HepG2 (cell line): ENCODE measurements at regions not wholly inside any gene's neighbourhood (a gene's known extent, or its start where the extent isn't known, plus 50 kb on each side); places are given as distances from the start of the nearest gene placed in this dataset.

Experiments used
- ATAC-seq: fragments of 200-7000 bp; cut with Tn5 transposase; 3 replicates; pipeline ENCODE4 v1.9.1; 2020; ENCODE audit warnings: mild to moderate bottlenecking, moderate library complexity
- BruUV-seq: library from RNA; stranded (reverse); fragments of 400-500 nt; replicated peaks from 2 replicates; lab custom pipeline; 2021; lab: Mats Ljungman, UMichigan
- CTCF ChIA-PET: fragments of 300-600 bp; formaldehyde crosslinking; extraction: SDS; loops from one replicate; lab custom pipeline; 2021; ENCODE audit warnings: low total read pairs, inconsistent platforms, low intra/inter-chr PET ratio; lab: Yijun Ruan, JAX
- POLR2A ChIA-PET: fragments of 350-600 bp; sonication (Branson Sonifier 250); formaldehyde crosslinking; loops from one replicate; lab custom pipeline; 2020; ENCODE audit warnings: antibody characterized with exemption, inconsistent platforms; lab: Yijun Ruan, JAX
- DNase-seq: peaks from one replicate; pipeline ENCODE4 v3.0.0-alpha.2; 2015; ENCODE audit warnings: low spot score
- FAIRE-seq: peaks from 3 replicates; lab custom pipeline; 2011; peaks lifted over from hg19 to GRCh38; lab: Jason Lieb, UNC
- H2AFZ ChIP-seq: one replicate; pipeline ENCODE4 v1.6.1; 2011; ENCODE audit warnings: low read length, inconsistent platforms
- H3K27ac ChIP-seq: fragments of 300-600 bp; 3 replicates; pipeline ENCODE4 v1.8.0; 2011; ENCODE audit warnings: mixed run types, mild to moderate bottlenecking, mixed read lengths, low read length, inconsistent platforms; ENCODE audit not compliant: insufficient read depth; ENCODE audit errors: extremely low read length
- H3K27me3 ChIP-seq, 2 experiments: fragments of 200-600 bp in 1 of 2; 2 replicates in 1 of 2; 3 replicates in 1 of 2; pipeline versions ENCODE4 v1.6.0 to v1.8.0; 2011; ENCODE audit warnings: low read length in 2 of 2, mild to moderate bottlenecking in 2 of 2, moderate library complexity in 2 of 2, inconsistent platforms in 1 of 2; ENCODE audit not compliant: insufficient read depth in 2 of 2, control insufficient read depth in 1 of 2
- H3K36me3 ChIP-seq, 2 experiments: fragments of 200-600 bp in 1 of 2; replicated peaks in 1 of 2; 2 replicates in 1 of 2; 3 replicates in 1 of 2; pipeline versions ENCODE4 v1.5.1 to v1.8.0; 2011; ENCODE audit warnings: low read length in 2 of 2, inconsistent platforms in 1 of 2; ENCODE audit not compliant: insufficient read depth in 2 of 2, control insufficient read depth in 1 of 2
- H3K4me1 ChIP-seq: 2 replicates; pipeline ENCODE4 v1.5.1; 2012; ENCODE audit warnings: low read length, inconsistent platforms; ENCODE audit not compliant: insufficient read depth
- H3K4me2 ChIP-seq: 2 replicates; pipeline ENCODE4 v1.6.0; 2011; ENCODE audit warnings: low read depth, low read length, inconsistent platforms
- H3K4me3 ChIP-seq, 3 experiments: fragments of 200-600 bp in 1 of 3; sonication (generic), shearing (Covaris generic) in 1 of 3; replicated peaks in 1 of 3; 2 replicates each; pipeline ENCODE4 v1.5.1; 2011 to 2016; ENCODE audit warnings: low read length in 3 of 3, inconsistent platforms in 2 of 3, low read depth in 2 of 3, mild to moderate bottlenecking in 2 of 3, control low read depth in 1 of 3, mixed read lengths in 1 of 3; ENCODE audit not compliant: insufficient read depth in 1 of 3
- H3K79me2 ChIP-seq: one replicate; pipeline ENCODE4 v1.6.1; 2011; ENCODE audit warnings: low read length, inconsistent platforms; ENCODE audit not compliant: insufficient read depth
- H3K9ac ChIP-seq: 2 replicates; pipeline ENCODE4 v1.6.0; 2011; ENCODE audit warnings: mild to moderate bottlenecking, low read depth, low read length, inconsistent platforms; ENCODE audit not compliant: insufficient read depth
- H3K9me3 ChIP-seq: 2 replicates; pipeline ENCODE4 v1.5.1; 2012; ENCODE audit warnings: mild to moderate bottlenecking, low read length
- H4K20me1 ChIP-seq: 2 replicates; pipeline ENCODE4 v1.6.0; 2011; ENCODE audit warnings: inconsistent platforms, mild to moderate bottlenecking, low read length, moderate library complexity; ENCODE audit not compliant: insufficient read depth
- HES4 ChIP-seq: sonication (generic); formaldehyde crosslinking; IDR thresholded peaks from 2 replicates; pipeline ENCODE4 v1.9.0; 2021; ENCODE audit warnings: mild to moderate bottlenecking, missing genetic modification reagents, borderline replicate concordance
- MAFF ChIP-seq: IDR thresholded peaks from 2 replicates; pipeline ENCODE4 v1.6.1; 2011; ENCODE audit warnings: low read depth, low read length, improper control_type of control experiment
- MAFK ChIP-seq, 2 experiments: IDR thresholded peaks in 1 of 2; conservative IDR thresholded peaks in 1 of 2; 2 replicates each; pipeline ENCODE4 v1.6.1; 2011; ENCODE audit warnings: improper control_type of control experiment in 2 of 2, low read length in 2 of 2
- MEIS2 ChIP-seq: sonication (generic); formaldehyde crosslinking; IDR thresholded peaks from 2 replicates; pipeline ENCODE4 v1.9.0; 2021; ENCODE audit warnings: mild to moderate bottlenecking, missing genetic modification reagents
- NCOA2 ChIP-seq: sonication (generic); formaldehyde crosslinking; IDR thresholded peaks from 2 replicates; pipeline ENCODE4 v1.8.0; 2022; ENCODE audit warnings: inconsistent platforms
- SMAD1 ChIP-seq: sonication (generic); formaldehyde crosslinking; IDR thresholded peaks from 2 replicates; pipeline ENCODE4 v1.4.0; 2020; ENCODE audit warnings: missing genetic modification reagents, low read depth, mild to moderate bottlenecking, borderline replicate concordance
- TBL1XR1 ChIP-seq: fragments of 150-350 bp; IDR thresholded peaks from 2 replicates; pipeline ENCODE4 v1.6.1; 2014; ENCODE audit warnings: borderline replicate concordance, low read length; ENCODE audit not compliant: partially characterized antibody
- TFDP2 ChIP-seq: sonication (generic); formaldehyde crosslinking; IDR thresholded peaks from 2 replicates; pipeline ENCODE4 v1.4.0; 2020; ENCODE audit warnings: missing genetic modification reagents
- ZBTB49 ChIP-seq: sonication (generic); formaldehyde crosslinking; IDR thresholded peaks from 2 replicates; pipeline ENCODE4 v1.4.0; 2020; ENCODE audit warnings: missing genetic modification reagents, borderline replicate concordance
- ZNF343 ChIP-seq: sonication (generic); formaldehyde crosslinking; IDR thresholded peaks from 2 replicates; pipeline ENCODE4 v1.4.0; 2020; ENCODE audit warnings: mild to moderate bottlenecking, missing genetic modification reagents
- ZNF512 ChIP-seq: sonication (generic); formaldehyde crosslinking; IDR thresholded peaks from 2 replicates; pipeline ENCODE4 v1.4.0; 2020; ENCODE audit warnings: mild to moderate bottlenecking, missing genetic modification reagents
- WGBS: methylation state at CpG from one replicate; pipeline ENCODE4 v1.1.6; 2017; ENCODE audit warnings: low lambda C conversion rate; 5-methylcytosine and 5-hydroxymethylcytosine counted together
- in situ Hi-C: cut with HindIII; loops from 2 replicates; pipeline ENCODE4 v1.10.0; 2017; ENCODE audit warnings: low pct_unique_long_range_greater_than_20kb; ENCODE audit not compliant: extremely low pct_ligation_motif_present
- intact Hi-C: fragments of 100-400 bp; cut with micrococcal nuclease; formaldehyde crosslinking; loops from one replicate; pipeline ENCODE4 v1.10.0; 2022; ENCODE audit not compliant: unreplicated experiment

GRCh38 chr7:26954951-26955350 is 90.6 kb upstream of the SKAP2 start:
- no peak for ATAC-seq
- H2AFZ ChIP-seq: no peak overlapping the region
- TF ChIP-seq MAFK (conservative IDR thresholded peaks at IDR 0.05 in 1 of 2, IDR thresholded peaks at IDR 0.05 in 1 of 2; ENCODE audit: low read length in 2 of 2): peak; percentile 41 to 56; a peak in 3 of 4 replicates
- TF ChIP-seq MAFF: peak; percentile 33
- TF ChIP-seq SMAD1 (CRISPR knock-in tag): no peak
- TF ChIP-seq TBL1XR1: no peak
- ChIA-PET POLR2A (no interaction called here), CTCF (no interaction called here)
- H3K4me2 ChIP-seq: no peak overlapping the region
- no peaks in the 10 kb centered on the region for H3K27me3 ChIP-seq
- no peak overlapping the region for H3K27ac ChIP-seq
- H3K4me3 ChIP-seq: no peak overlapping the region
- in situ Hi-C loops: no loop called here
- no peak overlapping the region for H3K9ac ChIP-seq
- H3K4me1 ChIP-seq: peaks cover 13% of the 10 kb centered on the region
- peak; percentile 8 for FAIRE-seq
- intact Hi-C loops: no loop called here
- no peaks in the 10 kb centered on the region for H4K20me1 ChIP-seq
- no peaks in the 10 kb centered on the region for H3K79me2 ChIP-seq
- BruUV-seq: no TSS peak
- H3K36me3 ChIP-seq: no peaks in the 10 kb centered on the region
- no peaks in the 10 kb centered on the region for H3K9me3 ChIP-seq
- WGBS: 57% methylated on average over 4 of the region's 4 CpGs
- DNase-seq: no peak

- POLR2A ChIA-PET: no interaction called here
- no peak overlapping the region for H3K27ac ChIP-seq
- H3K9ac ChIP-seq: no peak overlapping the region
- in situ Hi-C loops (no loop called here), intact Hi-C loops (no loop called here)
- no peak overlapping the region for H3K4me3 ChIP-seq
- CTCF ChIA-PET: no interaction called here
- no peaks in the 10 kb centered on the region for H3K36me3 ChIP-seq
- TF ChIP-seq ZBTB49 (CRISPR knock-in tag): no peak
- no peak for TF ChIP-seq ZNF343
- no peak for TF ChIP-seq NCOA2 (CRISPR knock-in tag)
- no peak for TF ChIP-seq ZNF512 (CRISPR knock-in tag)
- TF ChIP-seq TFDP2 (CRISPR knock-in tag): no peak
- no peak for TF ChIP-seq MEIS2
- TF ChIP-seq HES4 (CRISPR knock-in tag): no peak
- no peaks in the 10 kb centered on the region for H3K27me3 ChIP-seq
- peaks cover 23% of the 10 kb centered on the region for H3K4me1 ChIP-seq
- DNase-seq: no peak
- FAIRE-seq: no peak
- BruUV-seq: no TSS peak
- H3K79me2 ChIP-seq: no peaks in the 10 kb centered on the region
- 91% methylated on average over 4 of the region's 4 CpGs for WGBS
- no peak for ATAC-seq
- no peak overlapping the region for H3K4me2 ChIP-seq
- no peaks in the 10 kb centered on the region for H3K9me3 ChIP-seq
- no peaks in the 10 kb centered on the region for H4K20me1 ChIP-seq
- no peak overlapping the region for H2AFZ ChIP-seq
Observed at GRCh38 chr7:26951407-26951950, 87.1 kb upstream of the SKAP2 start.
